Mesothelial cell of epicardium (in vitro differentiated cells): ENCODE measurements at regions not wholly inside any gene's neighbourhood (a gene's known extent, or its start where the extent isn't known, plus 50 kb on each side); places are given as distances from the start of the nearest gene placed in this dataset.

Experiments
- DNase-seq, 2 experiments: peaks; one replicate each; pipeline ENCODE4 v3.0.0; 2021; ENCODE audit warnings: low spot score in 2 of 2; ENCODE audit not compliant: unreplicated experiment in 2 of 2
- H3K27ac Mint-ChIP-seq: 2 replicates; pipeline ENCODE4 v1.8.0; 2021; ENCODE audit warnings: mixed read lengths
- H3K27me3 Mint-ChIP-seq: 2 replicates; pipeline ENCODE4 v1.8.0; 2021; ENCODE audit warnings: low read depth, mixed read lengths
- H3K36me3 Mint-ChIP-seq: 2 replicates; pipeline ENCODE4 v1.8.0; 2021; ENCODE audit warnings: mixed read lengths
- H3K4me1 Mint-ChIP-seq: 2 replicates; pipeline ENCODE4 v1.8.0; 2021; ENCODE audit warnings: mixed read lengths
- H3K4me3 Mint-ChIP-seq: 2 replicates; pipeline ENCODE4 v1.8.0; 2021; ENCODE audit warnings: mild to moderate bottlenecking, moderate library complexity, mixed read lengths
- H3K9me3 Mint-ChIP-seq: 2 replicates; pipeline ENCODE4 v1.8.0; 2021; ENCODE audit warnings: mixed read lengths
- TF ChIP-seq, protein P1 (sequence below): fragments of 200-600 bp; sonication (generic); IDR thresholded peaks from one replicate; pipeline ENCODE4 v1.5.0; 2021; ENCODE audit warnings: antibody characterized with exemption; ENCODE audit not compliant: unreplicated experiment

DNA sequence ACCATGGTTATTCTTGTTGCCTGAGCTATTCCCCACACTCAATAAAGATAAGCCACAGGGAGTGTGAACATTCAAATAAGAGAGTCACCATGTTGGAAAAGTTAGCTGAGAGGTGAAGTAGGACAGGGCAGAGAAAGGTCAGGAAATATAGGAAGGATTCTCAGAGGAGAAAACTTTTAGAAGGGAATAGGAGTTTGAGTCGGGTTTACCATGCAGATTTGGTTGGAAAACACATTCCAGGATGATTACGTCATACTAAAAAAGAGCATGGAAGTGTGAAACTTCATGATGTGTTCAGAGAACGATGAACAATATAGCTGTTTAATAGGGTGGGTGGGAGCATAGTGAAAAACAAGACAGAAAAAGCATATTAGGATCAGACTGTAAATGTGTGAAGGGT is 1125.3 kb upstream of the ADGRL2 start:
- Mint-ChIP-seq H3K4me3 (no peak overlapping the region), H3K36me3 (no peaks in the 10 kb centered on the region), H3K4me1 (peaks cover 22% of the 10 kb centered on the region), H3K27me3 (no peaks in the 10 kb centered on the region), H3K27ac (peak overlapping the region; percentile 13), H3K9me3 (no peaks in the 10 kb centered on the region)
- TF ChIP-seq, protein P1, sequence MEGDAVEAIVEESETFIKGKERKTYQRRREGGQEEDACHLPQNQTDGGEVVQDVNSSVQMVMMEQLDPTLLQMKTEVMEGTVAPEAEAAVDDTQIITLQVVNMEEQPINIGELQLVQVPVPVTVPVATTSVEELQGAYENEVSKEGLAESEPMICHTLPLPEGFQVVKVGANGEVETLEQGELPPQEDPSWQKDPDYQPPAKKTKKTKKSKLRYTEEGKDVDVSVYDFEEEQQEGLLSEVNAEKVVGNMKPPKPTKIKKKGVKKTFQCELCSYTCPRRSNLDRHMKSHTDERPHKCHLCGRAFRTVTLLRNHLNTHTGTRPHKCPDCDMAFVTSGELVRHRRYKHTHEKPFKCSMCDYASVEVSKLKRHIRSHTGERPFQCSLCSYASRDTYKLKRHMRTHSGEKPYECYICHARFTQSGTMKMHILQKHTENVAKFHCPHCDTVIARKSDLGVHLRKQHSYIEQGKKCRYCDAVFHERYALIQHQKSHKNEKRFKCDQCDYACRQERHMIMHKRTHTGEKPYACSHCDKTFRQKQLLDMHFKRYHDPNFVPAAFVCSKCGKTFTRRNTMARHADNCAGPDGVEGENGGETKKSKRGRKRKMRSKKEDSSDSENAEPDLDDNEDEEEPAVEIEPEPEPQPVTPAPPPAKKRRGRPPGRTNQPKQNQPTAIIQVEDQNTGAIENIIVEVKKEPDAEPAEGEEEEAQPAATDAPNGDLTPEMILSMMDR = no peak
- no peak for DNase-seq

DNA sequence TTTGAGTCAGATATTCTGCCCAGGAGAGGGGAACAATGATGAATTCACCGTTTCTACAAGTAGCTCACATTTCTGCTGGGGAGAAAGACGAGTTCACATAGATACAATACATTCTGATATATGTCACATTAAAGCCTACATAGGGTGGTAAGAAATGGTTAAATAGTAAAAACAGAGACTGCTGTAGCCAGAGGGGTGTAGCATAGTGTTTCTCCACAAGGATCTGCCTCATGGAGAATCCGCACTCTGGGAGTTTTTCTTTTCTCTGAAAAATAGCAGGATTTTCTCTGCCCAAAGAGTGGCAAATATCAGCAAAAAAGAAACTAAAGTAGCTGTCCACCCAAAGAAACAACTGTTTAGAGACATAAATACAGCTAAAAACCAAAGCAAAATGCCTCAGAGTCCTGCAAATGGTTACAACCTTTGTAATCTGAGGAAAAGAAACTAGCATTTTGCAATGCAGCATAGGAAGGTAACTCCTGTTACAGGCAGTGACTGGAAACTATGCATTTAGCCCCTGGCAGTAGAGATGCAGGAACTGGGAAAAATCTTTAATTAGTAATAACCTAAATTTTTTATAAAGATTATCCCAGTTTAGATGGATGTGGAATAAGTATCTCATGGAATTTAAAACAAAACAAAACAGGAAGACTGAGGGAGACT is 1126.7 kb upstream of the ADGRL2 start:
- TF ChIP-seq, protein P1 = no peak
- DNase-seq = no peak
- Mint-ChIP-seq H3K36me3 (no peaks in the 10 kb centered on the region), H3K4me1 (peaks cover 30% of the 10 kb centered on the region), H3K27me3 (no peaks in the 10 kb centered on the region), H3K9me3 (no peaks in the 10 kb centered on the region), H3K4me3 (peak overlapping the region; percentile 16), H3K27ac (peak overlapping the region; percentile 82)

DNA sequence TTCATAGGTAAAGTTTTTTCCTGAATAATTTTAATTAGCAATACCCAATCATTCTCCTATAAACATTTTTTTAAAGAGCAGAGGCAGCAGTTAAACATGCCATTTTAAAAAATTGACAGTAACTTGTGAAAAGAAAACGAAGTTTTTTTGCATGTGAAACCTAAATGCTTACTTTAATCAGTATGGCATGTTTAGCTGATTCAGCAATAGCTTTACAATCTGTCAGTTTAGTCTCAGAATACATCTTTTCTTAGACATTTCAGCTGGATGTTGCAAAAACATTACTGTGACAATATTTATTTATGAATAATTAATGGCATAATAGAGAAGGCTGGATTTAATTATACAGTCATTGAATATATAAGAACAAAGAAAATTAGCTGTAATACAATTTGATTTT is 1132.4 kb upstream of the ADGRL2 start:
- Mint-ChIP-seq H3K9me3 (peaks cover 6% of the 10 kb centered on the region), H3K4me1 (peaks cover 12% of the 10 kb centered on the region), H3K36me3 (no peaks in the 10 kb centered on the region), H3K4me3 (no peak overlapping the region), H3K27ac (no peak overlapping the region), H3K27me3 (no peaks in the 10 kb centered on the region)
- DNase-seq = no peak
- TF ChIP-seq, protein P1 = no peak

DNA sequence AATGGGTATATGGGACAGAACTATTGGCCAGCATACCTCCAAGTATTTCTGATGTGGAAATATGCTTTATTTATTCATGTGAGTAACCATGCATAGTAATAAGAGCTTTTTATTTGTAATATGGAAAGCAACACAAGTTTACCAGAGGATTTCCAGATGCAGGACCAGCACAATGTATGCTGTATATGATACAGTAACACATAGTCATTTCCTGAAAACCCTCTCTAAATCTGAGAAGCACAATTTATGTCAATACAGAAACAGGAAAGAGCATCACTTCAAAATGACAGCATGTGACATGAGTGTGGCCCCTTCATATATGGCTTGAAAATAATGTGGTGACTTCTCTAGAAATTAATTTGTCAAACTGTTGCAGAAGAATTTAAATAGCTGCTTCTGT is 1134.7 kb upstream of the ADGRL2 start:
- TF ChIP-seq, protein P1 = no peak
- DNase-seq = no peak
- Mint-ChIP-seq H3K27ac (no peak overlapping the region), H3K36me3 (no peaks in the 10 kb centered on the region), H3K9me3 (peaks cover 6% of the 10 kb centered on the region), H3K27me3 (no peaks in the 10 kb centered on the region), H3K4me1 (peaks cover 11% of the 10 kb centered on the region), H3K4me3 (no peak overlapping the region)

- H3K36me3 Mint-ChIP-seq = no peaks in the 10 kb centered on the region
- H3K4me3 Mint-ChIP-seq = no peak overlapping the region
- H3K27ac Mint-ChIP-seq = no peak overlapping the region
- TF ChIP-seq, protein P1 = no peak
- H3K27me3 Mint-ChIP-seq = no peaks in the 10 kb centered on the region
- DNase-seq = no peak
- peaks cover 5% of the 10 kb centered on the region for H3K9me3 Mint-ChIP-seq
- peaks cover 15% of the 10 kb centered on the region for H3K4me1 Mint-ChIP-seq
Measured at GRCh38 chr1:80659161-80659560, 1141.6 kb upstream of the ADGRL2 start.

DNA sequence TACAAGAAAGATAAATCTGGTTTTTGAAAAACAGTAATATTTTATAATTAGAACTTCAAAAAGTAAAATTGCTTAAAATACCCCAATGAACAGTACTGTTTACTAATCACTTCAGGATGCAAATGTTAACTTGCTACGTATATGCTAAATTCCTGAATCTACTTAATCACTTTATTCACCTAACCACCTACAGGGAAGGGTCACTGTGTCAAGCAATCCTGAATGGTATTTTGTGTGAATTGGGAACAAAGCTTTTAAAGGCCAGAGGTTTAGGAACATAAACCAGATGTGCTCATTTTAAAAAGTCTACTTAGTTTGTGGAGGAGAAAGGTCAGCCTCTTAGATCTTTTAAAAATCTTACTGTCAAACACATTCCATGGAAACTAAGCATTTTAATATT is 1143.0 kb upstream of the ADGRL2 start:
- Mint-ChIP-seq H3K36me3 (no peaks in the 10 kb centered on the region), H3K4me3 (no peak overlapping the region), H3K9me3 (peaks cover 9% of the 10 kb centered on the region), H3K27me3 (no peaks in the 10 kb centered on the region), H3K4me1 (peaks cover 15% of the 10 kb centered on the region), H3K27ac (peak overlapping the region; percentile 43)
- DNase-seq = no peak
- TF ChIP-seq, protein P1 = no peak
